CD14-positive monocyte (primary cell): ENCODE measurements at regions not wholly inside any gene's neighbourhood (a gene's known extent, or its start where the extent isn't known, plus 50 kb on each side); places are given as distances from the start of the nearest gene placed in this dataset.

Source experiments
- DNase-seq, 3 donors: peaks; one replicate each; pipeline ENCODE4 v3.0.0-alpha.2; 2011 to 2022
- H2AFZ ChIP-seq: 2 replicates; pipeline ENCODE4 v1.6.0; 2012; ENCODE audit warnings: mild to moderate bottlenecking, low read depth, low read length, inconsistent platforms; ENCODE audit not compliant: insufficient read depth, poor library complexity, severe bottlenecking
- H3K27ac ChIP-seq, 2 donors: 1 replicate in 1 of 2; 2 replicates in 1 of 2; pipeline ENCODE4 v1.5.1; 2012 to 2013; ENCODE audit warnings: low read length in 2 of 2, control low read depth in 1 of 2, inconsistent platforms in 1 of 2, low read depth in 1 of 2, mild to moderate bottlenecking in 1 of 2
- H3K27me3 ChIP-seq, 2 donors: one replicate each; pipeline versions ENCODE4 v1.6.0 to v1.6.1; 2011 to 2013; ENCODE audit warnings: low read length in 2 of 2; ENCODE audit not compliant: control insufficient read depth in 2 of 2, insufficient read depth in 2 of 2
- H3K36me3 ChIP-seq, 2 donors: replicated peaks in 1 of 2; 1 replicate in 1 of 2; 2 replicates in 1 of 2; pipeline versions ENCODE4 v1.5.1 to v1.6.1; 2012 to 2013; ENCODE audit warnings: low read length in 2 of 2, control low read depth in 1 of 2, inconsistent platforms in 1 of 2, mild to moderate bottlenecking in 1 of 2; ENCODE audit not compliant: insufficient read depth in 2 of 2, control insufficient read depth in 1 of 2
- H3K4me1 ChIP-seq, 2 donors: 1 replicate in 1 of 2; 2 replicates in 1 of 2; pipeline versions ENCODE4 v1.5.1 to v1.6.1; 2012 to 2013; ENCODE audit warnings: low read length in 2 of 2, control low read depth in 1 of 2, inconsistent platforms in 1 of 2, mild to moderate bottlenecking in 1 of 2, moderate library complexity in 1 of 2; ENCODE audit not compliant: insufficient read depth in 2 of 2, control insufficient read depth in 1 of 2
- H3K4me2 ChIP-seq: replicated peaks from 2 replicates; pipeline ENCODE3; 2012; ENCODE audit warnings: low read length, moderate library complexity, mild to moderate bottlenecking; ENCODE audit not compliant: poor library complexity, severe bottlenecking; ENCODE audit errors: extremely low read depth
- H3K4me3 ChIP-seq, 3 experiments: fragments of 200-600 bp in 1 of 3; sonication (generic) in 1 of 3; replicated peaks in 1 of 3; 1 replicate in 2 of 3; 2 replicates in 1 of 3; pipeline ENCODE4 v1.5.1; 2011 to 2013; ENCODE audit warnings: low read length in 3 of 3, mild to moderate bottlenecking in 3 of 3, control low read depth in 2 of 3, low read depth in 2 of 3, inconsistent platforms in 1 of 3, moderate library complexity in 1 of 3
- H3K79me2 ChIP-seq: 2 replicates; pipeline ENCODE4 v1.6.0; 2012; ENCODE audit warnings: mild to moderate bottlenecking, control low read depth, inconsistent platforms, low read length, moderate library complexity; ENCODE audit not compliant: insufficient read depth
- H3K9ac ChIP-seq: 2 replicates; pipeline ENCODE4 v1.6.0; 2017; ENCODE audit warnings: low read length, mild to moderate bottlenecking; ENCODE audit not compliant: insufficient read depth, poor library complexity, severe bottlenecking
- H3K9me3 ChIP-seq, 2 donors: replicated peaks in 1 of 2; 1 replicate in 1 of 2; 2 replicates in 1 of 2; pipeline versions ENCODE4 v1.5.1 to v1.6.1; 2012 to 2013; ENCODE audit warnings: low read length in 2 of 2, control low read depth in 1 of 2; ENCODE audit not compliant: control insufficient read depth in 1 of 2, insufficient read depth in 1 of 2
- H4K20me1 ChIP-seq: 2 replicates; pipeline ENCODE4 v1.6.0; 2012; ENCODE audit warnings: mild to moderate bottlenecking, low read length, control low read depth, moderate library complexity; ENCODE audit not compliant: insufficient read depth
- H3K27ac Mint-ChIP-seq, 7 donors: one replicate each; pipeline ENCODE4 v1.8.0; 2020; ENCODE audit warnings: mild to moderate bottlenecking in 7 of 7, mixed read lengths in 7 of 7, moderate library complexity in 6 of 7, inconsistent platforms in 2 of 7
- H3K27me3 Mint-ChIP-seq, 3 donors: one replicate each; pipeline ENCODE4 v1.8.0; 2021 to 2022; ENCODE audit warnings: low read depth in 3 of 3, mild to moderate bottlenecking in 3 of 3, mixed read lengths in 3 of 3, moderate library complexity in 3 of 3, inconsistent platforms in 1 of 3
- H3K36me3 Mint-ChIP-seq, 2 donors: one replicate each; pipeline ENCODE4 v1.8.0; 2020; ENCODE audit warnings: mixed read lengths in 2 of 2, inconsistent platforms in 1 of 2, mild to moderate bottlenecking in 1 of 2
- H3K4me1 Mint-ChIP-seq: one replicate; pipeline ENCODE4 v1.8.0; 2020; ENCODE audit warnings: mild to moderate bottlenecking, mixed read lengths
- H3K4me3 Mint-ChIP-seq, 2 donors: one replicate each; pipeline ENCODE4 v1.8.0; 2020; ENCODE audit warnings: mild to moderate bottlenecking in 2 of 2, mixed read lengths in 2 of 2, moderate library complexity in 1 of 2
- H3K9me3 Mint-ChIP-seq, 7 donors: one replicate each; pipeline ENCODE4 v1.8.0; 2020 to 2022; ENCODE audit warnings: mixed read lengths in 7 of 7, mild to moderate bottlenecking in 6 of 7, moderate library complexity in 6 of 7, inconsistent platforms in 2 of 7
- CTCF ChIP-seq: fragments of 200-600 bp; IDR thresholded peaks from one replicate; pipeline ENCODE4 v1.8.0; 2022; ENCODE audit warnings: antibody characterized with exemption, mild to moderate bottlenecking
- WGBS: methylation state at CpG from one replicate; pipeline ENCODE4 v1.1.5; 2013; ENCODE audit warnings: missing lambda C conversion rate; ENCODE audit not compliant: insufficient coverage; 5-methylcytosine and 5-hydroxymethylcytosine counted together
- intact Hi-C, 2 donors: fragments of 100-400 bp; cut with micrococcal nuclease; formaldehyde crosslinking; loops; one replicate each; pipeline versions ENCODE4 v1.15.0 to v1.15.1; 2023

GRCh38 chr2:53275743-53276142 lies 491.9 kb upstream of the CHAC2 start:
- Histone ChIP-seq H4K20me1 (no peaks in the 10 kb centered on the region), H3K79me2 (no peaks in the 10 kb centered on the region), H3K9ac (no peak overlapping the region), H3K36me3 (no peaks in the 10 kb centered on the region), H3K9me3 (peaks cover 0 to 3% of the 10 kb centered on the region in 2 donors), H3K4me2 (no peak overlapping the region), H3K4me1 (no peaks in the 10 kb centered on the region), H3K4me3 (no peak overlapping the region), H3K27me3 (no peaks in the 10 kb centered on the region), H2AFZ (no peak overlapping the region), H3K27ac (no peak overlapping the region)
- Mint-ChIP-seq H3K36me3 (no peaks in the 10 kb centered on the region), H3K9me3 (peaks cover 0 to 6% (median 2%) of the 10 kb centered on the region in 7 donors), H3K4me3 (no peak overlapping the region), H3K27ac (no peak overlapping the region), H3K27me3 (no peaks in the 10 kb centered on the region), H3K4me1 (no peaks in the 10 kb centered on the region)
- intact Hi-C loops = no loop called here
- TF ChIP-seq CTCF = no peak
- DNase-seq = no peak
- no CpG with 5 or more reads among the region's 1 CpG for WGBS

- Histone ChIP-seq H3K4me2 (no peak overlapping the region), H3K4me1 (no peaks in the 10 kb centered on the region), H3K4me3 (no peak overlapping the region), H3K79me2 (no peaks in the 10 kb centered on the region), H3K27ac (no peak overlapping the region), H4K20me1 (no peaks in the 10 kb centered on the region), H3K27me3 (no peaks in the 10 kb centered on the region), H2AFZ (no peak overlapping the region), H3K36me3 (no peaks in the 10 kb centered on the region), H3K9me3 (no peaks in the 10 kb centered on the region), H3K9ac (no peak overlapping the region)
- H3K27me3 Mint-ChIP-seq = no peaks in the 10 kb centered on the region
- peaks cover 0 to 3% (median 0%) of the 10 kb centered on the region in 7 donors for H3K9me3 Mint-ChIP-seq
- no peak for TF ChIP-seq CTCF
- no peak overlapping the region for H3K27ac Mint-ChIP-seq
- H3K36me3 Mint-ChIP-seq = no peaks in the 10 kb centered on the region
- intact Hi-C loops = no loop called here
- DNase-seq = no peak
- no peaks in the 10 kb centered on the region for H3K4me1 Mint-ChIP-seq
- 80% methylated on average over 1 of the region's 3 CpGs for WGBS
- H3K4me3 Mint-ChIP-seq = no peak overlapping the region
These were observed 499.0 kb upstream of the CHAC2 start for GRCh38 chr2:53268626-53269025.
